ENCODE measurements at regions not wholly inside any gene's neighbourhood (a gene's known extent, or its start where the extent isn't known, plus 50 kb on each side); places are given as distances from the start of the nearest gene placed in this dataset.

DNA sequence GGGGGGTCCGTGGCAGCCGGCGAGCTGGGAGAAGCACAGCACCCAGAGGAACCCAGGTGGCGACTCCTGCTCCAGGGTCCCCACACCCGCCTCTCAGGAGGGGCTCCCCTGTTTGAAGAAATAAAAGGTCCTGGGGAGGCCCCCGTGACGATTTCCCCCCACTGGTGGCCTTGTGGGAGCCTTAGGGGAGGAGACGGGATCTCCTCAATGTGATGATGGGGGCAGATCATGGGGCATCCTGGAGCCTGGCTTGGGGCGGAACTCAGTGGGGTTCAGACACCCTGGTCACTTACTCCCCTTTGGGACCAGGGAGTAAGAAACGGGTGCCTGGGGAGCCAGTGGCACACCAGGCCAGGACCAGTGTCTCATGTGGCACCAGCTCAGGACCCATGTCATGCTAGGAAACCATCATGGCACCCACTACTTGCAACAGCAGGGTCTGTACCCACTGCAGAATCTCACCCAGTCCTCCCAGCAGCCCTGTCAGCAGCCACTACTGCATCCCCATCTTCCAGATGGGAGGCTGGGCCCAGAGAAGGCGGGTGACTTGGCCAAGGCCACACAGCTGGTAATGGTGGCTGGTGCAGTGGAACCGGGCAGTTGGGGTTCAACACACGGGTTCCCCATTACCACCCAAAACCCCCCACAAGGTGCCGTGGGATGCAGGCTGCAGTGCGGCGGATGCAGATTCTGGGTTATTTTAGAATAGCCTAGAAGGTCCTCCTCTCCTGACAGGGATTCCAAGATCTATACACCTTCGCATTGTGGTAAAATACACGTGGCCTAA, 130.7 kb downstream of the CTTN start:
- Mint-ChIP-seq H3K4me3 (no peak overlapping the region), H3K9me3 (no peaks in the 10 kb centered on the region), H3K27ac (no peak overlapping the region), H3K27me3 (ENCODE audit: low read depth) (peaks cover 16% of the 10 kb centered on the region), H3K4me1 (peaks cover 34% of the 10 kb centered on the region), H3K36me3 (ENCODE audit: low read depth) (no peaks in the 10 kb centered on the region)
- TF ChIP-seq, protein P1, sequence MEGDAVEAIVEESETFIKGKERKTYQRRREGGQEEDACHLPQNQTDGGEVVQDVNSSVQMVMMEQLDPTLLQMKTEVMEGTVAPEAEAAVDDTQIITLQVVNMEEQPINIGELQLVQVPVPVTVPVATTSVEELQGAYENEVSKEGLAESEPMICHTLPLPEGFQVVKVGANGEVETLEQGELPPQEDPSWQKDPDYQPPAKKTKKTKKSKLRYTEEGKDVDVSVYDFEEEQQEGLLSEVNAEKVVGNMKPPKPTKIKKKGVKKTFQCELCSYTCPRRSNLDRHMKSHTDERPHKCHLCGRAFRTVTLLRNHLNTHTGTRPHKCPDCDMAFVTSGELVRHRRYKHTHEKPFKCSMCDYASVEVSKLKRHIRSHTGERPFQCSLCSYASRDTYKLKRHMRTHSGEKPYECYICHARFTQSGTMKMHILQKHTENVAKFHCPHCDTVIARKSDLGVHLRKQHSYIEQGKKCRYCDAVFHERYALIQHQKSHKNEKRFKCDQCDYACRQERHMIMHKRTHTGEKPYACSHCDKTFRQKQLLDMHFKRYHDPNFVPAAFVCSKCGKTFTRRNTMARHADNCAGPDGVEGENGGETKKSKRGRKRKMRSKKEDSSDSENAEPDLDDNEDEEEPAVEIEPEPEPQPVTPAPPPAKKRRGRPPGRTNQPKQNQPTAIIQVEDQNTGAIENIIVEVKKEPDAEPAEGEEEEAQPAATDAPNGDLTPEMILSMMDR (IDR thresholded peaks at IDR 0.05; ENCODE audit: unreplicated experiment in 3 of 3), result no peak

GRCh38 chr11:70530010-70530409, 131.7 kb downstream of the CTTN start:
- no peaks in the 10 kb centered on the region for H3K36me3 Mint-ChIP-seq (ENCODE audit: low read depth)
- H3K4me3 Mint-ChIP-seq, result no peak overlapping the region
- H3K4me1 Mint-ChIP-seq, result peaks cover 27% of the 10 kb centered on the region
- H3K27ac Mint-ChIP-seq, result no peak overlapping the region
- TF ChIP-seq, protein P1 (IDR thresholded peaks at IDR 0.05; ENCODE audit: unreplicated experiment in 3 of 3), result no peak
- peaks cover under 1% of the 10 kb centered on the region for H3K9me3 Mint-ChIP-seq
- peaks cover 11% of the 10 kb centered on the region for H3K27me3 Mint-ChIP-seq (ENCODE audit: low read depth)

GRCh38 chr11:70530629-70531185, 132.4 kb downstream of the CTTN start:
- H3K4me1 Mint-ChIP-seq, result peaks cover 27% of the 10 kb centered on the region
- H3K36me3 Mint-ChIP-seq (ENCODE audit: low read depth), result no peaks in the 10 kb centered on the region
- H3K4me3 Mint-ChIP-seq, result no peak overlapping the region
- H3K9me3 Mint-ChIP-seq, result peaks cover 3% of the 10 kb centered on the region
- peaks cover 11% of the 10 kb centered on the region for H3K27me3 Mint-ChIP-seq (ENCODE audit: low read depth)
- TF ChIP-seq, protein P1 (IDR thresholded peaks at IDR 0.05; ENCODE audit: unreplicated experiment in 3 of 3), result no peak
- no peak overlapping the region for H3K27ac Mint-ChIP-seq

DNA sequence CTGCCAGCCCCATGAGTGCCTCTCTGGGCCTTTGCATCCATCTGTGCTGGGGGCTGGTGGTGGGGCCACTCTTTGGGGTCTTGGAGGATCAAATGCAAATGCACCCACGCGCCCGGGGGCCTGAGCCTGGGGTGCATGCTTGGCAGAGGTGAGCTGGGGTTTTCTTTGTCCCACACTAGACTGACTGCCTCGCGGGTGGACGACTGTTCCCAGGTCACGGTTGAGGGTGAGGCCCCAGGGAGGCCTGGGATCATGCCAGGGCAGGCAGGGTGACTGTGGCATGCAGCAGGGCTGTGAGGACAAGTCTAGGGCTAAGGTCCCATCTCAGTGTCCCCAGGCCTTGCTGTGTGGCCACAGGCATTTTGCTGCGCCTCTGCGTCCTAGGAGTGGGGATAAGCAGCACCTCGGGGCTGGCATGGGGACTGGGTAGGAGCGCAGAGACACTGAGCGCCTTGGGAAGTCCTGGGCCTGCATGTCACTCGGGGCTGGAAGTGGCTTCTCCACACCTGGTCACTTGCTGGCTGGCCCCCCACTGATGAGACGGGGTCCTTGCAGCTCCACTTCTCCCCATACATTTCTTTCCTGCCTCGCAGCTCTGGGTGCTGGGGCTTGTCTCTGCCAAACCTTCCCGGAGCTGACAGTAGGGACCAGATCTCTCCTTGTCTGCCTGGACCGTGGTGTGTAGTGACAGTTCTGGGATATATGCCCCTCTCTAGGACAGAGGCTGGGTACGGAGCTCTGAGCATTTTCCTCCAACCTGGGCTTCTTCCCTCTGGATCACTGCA, 133.1 kb downstream of the CTTN start:
- Mint-ChIP-seq H3K27me3 (ENCODE audit: low read depth) (peaks cover 11% of the 10 kb centered on the region), H3K4me3 (no peak overlapping the region), H3K9me3 (peaks cover 3% of the 10 kb centered on the region), H3K36me3 (ENCODE audit: low read depth) (no peaks in the 10 kb centered on the region), H3K4me1 (peaks cover 23% of the 10 kb centered on the region), H3K27ac (peak overlapping the region in 2 of 3 experiments; percentile 51 to 81)
- TF ChIP-seq, protein P1 (IDR thresholded peaks at IDR 0.05; ENCODE audit: unreplicated experiment in 3 of 3), result no peak

DNA sequence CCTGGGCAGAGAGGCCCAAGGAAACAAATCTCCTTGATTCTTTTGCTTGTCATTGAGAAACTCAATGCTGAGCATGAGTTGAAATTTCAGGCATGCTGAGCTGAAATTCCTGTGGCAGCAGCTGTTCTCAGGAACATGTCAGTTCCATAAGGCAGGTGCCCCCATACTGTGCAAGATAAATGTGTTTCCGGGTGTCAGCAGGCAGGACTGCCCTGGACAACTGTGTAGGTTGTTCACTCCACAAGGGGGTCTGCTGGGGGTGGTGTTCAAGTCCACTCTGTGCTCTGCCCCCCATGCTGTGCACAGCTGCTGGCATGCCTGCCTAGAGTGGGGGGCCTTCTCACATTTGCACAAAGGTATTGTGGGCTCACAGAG, 133.7 kb downstream of the CTTN start:
- H3K36me3 Mint-ChIP-seq (ENCODE audit: low read depth), result no peaks in the 10 kb centered on the region
- TF ChIP-seq, protein P1 (IDR thresholded peaks at IDR 0.05; ENCODE audit: unreplicated experiment in 3 of 3), result no peak
- no peak overlapping the region for H3K4me3 Mint-ChIP-seq
- H3K27me3 Mint-ChIP-seq (ENCODE audit: low read depth), result peaks cover 11% of the 10 kb centered on the region
- H3K4me1 Mint-ChIP-seq, result peaks cover 18% of the 10 kb centered on the region
- H3K27ac Mint-ChIP-seq, result peak overlapping the region in 2 of 3 experiments; percentile 51 to 81
- peaks cover 3% of the 10 kb centered on the region for H3K9me3 Mint-ChIP-seq

All from nephron (organoid).